ENCODE measurements at regions not wholly inside any gene's neighbourhood (a gene's known extent, or its start where the extent isn't known, plus 50 kb on each side); places are given as distances from the start of the nearest gene placed in this dataset.

- Histone ChIP-seq H3K27ac (no peak overlapping the region), H3K4me3 (no peak overlapping the region), H3K27me3 (ENCODE audit: insufficient read depth in 3 of 3, low read length in 2 of 3) (peaks cover 0 to 22% (median 2%) of the 10 kb centered on the region in 3 donors), H3K4me1 (no peaks in the 10 kb centered on the region), H3K36me3 (ENCODE audit: insufficient read depth in 1 of 2, low read depth in 1 of 2) (no peaks in the 10 kb centered on the region), H3K9me3 (no peaks in the 10 kb centered on the region)
- TF ChIP-seq CTCF (IDR thresholded peaks at IDR 0.05): no peak
- WGBS, 3 donors: 70 to 79% (median 72%) methylated on average over 11 of the region's 11 CpGs
- DNase-seq (no peak), ATAC-seq (no peak)
- intact Hi-C loops (cut with DNase I): no loop called here
These were observed 74.5 kb upstream of the FRMD1 start for GRCh38 chr6:168153553-168153952.

DNA sequence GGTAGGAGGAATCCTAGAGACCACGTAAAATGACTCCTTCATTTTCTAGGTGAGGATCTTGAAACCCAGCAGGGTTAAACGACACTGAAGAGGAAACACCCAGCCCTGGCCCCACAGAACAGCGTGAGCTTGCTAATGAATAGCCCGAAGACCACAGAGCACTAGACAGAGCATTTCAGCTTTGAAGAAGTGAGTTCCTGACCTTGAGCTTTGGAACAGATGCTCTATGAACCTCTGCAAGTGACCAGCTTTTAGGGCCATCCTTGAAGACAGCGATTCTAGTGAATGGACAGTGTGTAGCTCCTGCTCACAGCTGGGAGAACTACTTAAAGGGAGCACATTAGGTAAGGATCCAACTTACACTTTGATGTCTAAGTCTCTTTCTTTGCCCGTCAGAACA is 74.0 kb upstream of the FRMD1 start:
- no peaks in the 10 kb centered on the region for H3K36me3 ChIP-seq (ENCODE audit: insufficient read depth in 1 of 2, low read depth in 1 of 2)
- TF ChIP-seq CTCF (IDR thresholded peaks at IDR 0.05): no peak
- WGBS, 3 donors: 68 to 76% (median 74%) methylated on average over 6 of the region's 6 CpGs
- no peaks in the 10 kb centered on the region for H3K9me3 ChIP-seq
- intact Hi-C loops (cut with DNase I): no loop called here
- ATAC-seq (no peak), DNase-seq (no peak)
- no peaks in the 10 kb centered on the region for H3K4me1 ChIP-seq
- H3K27ac ChIP-seq: no peak overlapping the region
- H3K27me3 ChIP-seq (ENCODE audit: insufficient read depth in 3 of 3, low read length in 2 of 3): peaks cover 0 to 18% (median 0%) of the 10 kb centered on the region in 3 donors
- H3K4me3 ChIP-seq: no peak overlapping the region

DNA sequence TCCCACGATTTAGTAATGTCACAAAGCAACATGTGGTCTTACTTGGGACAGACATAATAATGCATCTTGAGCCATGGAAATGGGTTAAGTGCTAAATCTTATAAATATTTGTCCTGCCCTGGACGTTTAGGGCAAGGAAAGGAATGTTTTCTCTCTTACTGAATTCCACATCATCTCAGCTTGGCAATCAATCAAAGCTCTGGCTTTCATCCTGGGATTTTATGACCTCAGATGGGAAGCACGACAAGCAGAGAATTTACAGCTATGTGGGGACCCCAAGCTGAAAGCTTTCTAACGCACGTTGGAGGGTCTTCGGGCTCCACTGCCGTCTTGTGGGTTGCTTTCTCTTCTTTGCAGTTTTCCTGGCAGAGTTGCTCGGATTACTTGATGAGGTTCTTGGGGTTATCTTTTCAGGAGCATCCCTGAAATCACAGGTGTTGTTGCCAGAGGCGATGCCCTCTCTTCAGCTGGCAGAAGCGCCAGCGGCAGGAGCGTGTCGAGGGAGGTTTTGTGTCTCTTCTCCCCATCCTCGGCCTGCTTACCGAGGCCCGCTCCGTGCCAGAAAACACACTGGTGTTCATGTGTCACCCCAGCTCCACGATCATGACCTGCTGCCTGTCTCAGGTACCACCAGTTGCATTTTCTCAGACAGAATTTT is 73.4 kb upstream of the FRMD1 start:
- WGBS, 3 donors: 72 to 78% (median 72%) methylated on average over 18 of the region's 18 CpGs
- H3K27me3 ChIP-seq (ENCODE audit: insufficient read depth in 3 of 3, low read length in 2 of 3): peaks cover 0 to 15% (median 0%) of the 10 kb centered on the region in 3 donors
- no peak for TF ChIP-seq CTCF (IDR thresholded peaks at IDR 0.05)
- ATAC-seq: no peak
- no peaks in the 10 kb centered on the region for H3K4me1 ChIP-seq
- H3K27ac ChIP-seq: no peak overlapping the region
- DNase-seq: no peak
- no peak overlapping the region for H3K4me3 ChIP-seq
- H3K9me3 ChIP-seq: no peaks in the 10 kb centered on the region
- intact Hi-C loops (cut with DNase I): no loop called here
- no peaks in the 10 kb centered on the region for H3K36me3 ChIP-seq (ENCODE audit: insufficient read depth in 1 of 2, low read depth in 1 of 2)

- 61 to 65% (median 64%) methylated on average over 28 of the region's 28 CpGs for WGBS, 3 donors
- intact Hi-C loops (cut with DNase I): no loop called here
- H3K9me3 ChIP-seq: no peaks in the 10 kb centered on the region
These were observed 71.7 kb upstream of the FRMD1 start for GRCh38 chr6:168150551-168151320.

More at GRCh38 chr6:168150551-168151320, 71.7 kb upstream of the FRMD1 start:
- ATAC-seq: no peak
- TF ChIP-seq CTCF (IDR thresholded peaks at IDR 0.05): no peak
- no peak overlapping the region for H3K27ac ChIP-seq
- DNase-seq: no peak
- H3K4me3 ChIP-seq: no peak overlapping the region
- H3K27me3 ChIP-seq (ENCODE audit: insufficient read depth in 3 of 3, low read length in 2 of 3): peaks cover 0 to 6% (median 0%) of the 10 kb centered on the region in 3 donors
- H3K4me1 ChIP-seq: no peaks in the 10 kb centered on the region
- no peaks in the 10 kb centered on the region for H3K36me3 ChIP-seq (ENCODE audit: insufficient read depth in 1 of 2, low read depth in 1 of 2)
